SK-N-MC (cell line): ENCODE measurements at regions not wholly inside any gene's neighbourhood (a gene's known extent, or its start where the extent isn't known, plus 50 kb on each side); places are given as distances from the start of the nearest gene placed in this dataset.

ENCODE experiments used
- EZH2 ChIP-seq: fragments of 200-600 bp; sonication (generic); IDR thresholded peaks from one replicate; pipeline ENCODE4 v1.6.1; 2017; ENCODE audit warnings: antibody characterized with exemption
- FOXP2 ChIP-seq: optimal IDR thresholded peaks from 2 replicates; pipeline ENCODE3; 2011; ENCODE audit warnings: mild to moderate bottlenecking, moderate library complexity; ENCODE audit not compliant: insufficient read depth; ENCODE audit errors: extremely low read length, control extremely low read depth
- POLR2AphosphoS5 ChIP-seq: IDR thresholded peaks from 2 replicates; pipeline ENCODE4 v1.6.1; 2012; ENCODE audit warnings: mild to moderate bottlenecking, low read depth, low read length, borderline replicate concordance

DNA sequence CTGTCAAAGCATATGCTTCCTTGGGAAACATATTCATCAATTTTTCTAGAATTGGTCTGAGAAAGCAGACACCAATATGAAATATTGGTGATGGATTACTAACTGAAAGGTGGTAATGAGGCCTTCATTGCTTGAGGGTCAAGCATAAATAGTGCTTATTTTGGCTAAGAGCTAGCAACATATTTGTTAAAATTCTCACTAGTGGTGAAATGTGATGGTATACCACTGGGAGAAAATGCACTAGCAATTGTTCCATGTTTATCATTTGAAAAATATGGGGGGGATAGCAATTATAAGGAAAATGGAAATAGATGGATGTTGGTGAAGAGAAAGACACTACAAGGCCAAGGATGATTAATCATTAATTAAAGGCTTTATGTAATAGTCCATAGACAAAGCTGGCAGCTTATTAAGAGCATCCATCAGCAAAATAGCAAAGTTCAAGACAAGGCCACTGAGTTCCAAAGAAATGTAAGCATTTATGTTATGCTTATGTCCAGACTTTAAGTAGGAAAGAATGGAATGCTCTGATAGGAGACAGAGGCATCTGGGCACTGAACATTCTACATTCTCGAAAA, 253.7 kb upstream of the PRDM9 start:
- TF ChIP-seq POLR2AphosphoS5: no peak
- TF ChIP-seq EZH2: no peak
- TF ChIP-seq FOXP2: no peak
